DND-41 (cell line): ENCODE measurements at regions not wholly inside any gene's neighbourhood (a gene's known extent, or its start where the extent isn't known, plus 50 kb on each side); places are given as distances from the start of the nearest gene placed in this dataset.

Experiments
- ATAC-seq: fragments of 200-7000 bp; cut with Tn5 transposase; 3 replicates; pipeline ENCODE4 v1.9.1; 2021; ENCODE audit warnings: low read depth; ENCODE audit not compliant: insufficient read depth
- DNase-seq: peaks from one replicate; pipeline ENCODE4 v3.0.0-alpha.2; 2020
- H2AFZ ChIP-seq: 2 replicates; pipeline ENCODE4 v1.6.0; 2012; ENCODE audit warnings: low read depth, low read length
- H3K27ac ChIP-seq: 2 replicates; pipeline ENCODE4 v1.5.1; 2012; ENCODE audit warnings: low read length, inconsistent platforms
- H3K27me3 ChIP-seq: fragments of 200-600 bp; sonication (generic); 2 replicates; pipeline ENCODE4 v1.6.0; 2012; ENCODE audit warnings: low read length, mild to moderate bottlenecking, inconsistent platforms; ENCODE audit not compliant: insufficient read depth, poor library complexity
- H3K36me3 ChIP-seq: 2 replicates; pipeline ENCODE4 v1.5.1; 2012; ENCODE audit warnings: low read length, inconsistent platforms; ENCODE audit not compliant: insufficient read depth
- H3K4me1 ChIP-seq: 2 replicates; pipeline ENCODE4 v1.5.1; 2012; ENCODE audit warnings: mild to moderate bottlenecking, low read length; ENCODE audit not compliant: insufficient read depth
- H3K4me2 ChIP-seq: 2 replicates; pipeline ENCODE4 v1.6.0; 2012; ENCODE audit warnings: mild to moderate bottlenecking, moderate library complexity, low read length, inconsistent platforms; ENCODE audit not compliant: insufficient read depth
- H3K4me3 ChIP-seq, 2 experiments: fragments of 200-600 bp in 1 of 2; shearing (Covaris generic) in 1 of 2; 2 replicates each; pipeline ENCODE4 v1.5.1; 2012 to 2016; ENCODE audit warnings: inconsistent platforms in 2 of 2, low read length in 2 of 2, mild to moderate bottlenecking in 2 of 2, low read depth in 1 of 2, moderate library complexity in 1 of 2
- H3K79me2 ChIP-seq: 2 replicates; pipeline ENCODE4 v1.6.0; 2012; ENCODE audit warnings: low read length, inconsistent platforms; ENCODE audit not compliant: insufficient read depth
- H3K9ac ChIP-seq: 2 replicates; pipeline ENCODE4 v1.6.0; 2012; ENCODE audit warnings: low read depth, mild to moderate bottlenecking, inconsistent platforms, low read length, moderate library complexity
- H3K9me3 ChIP-seq: 2 replicates; pipeline ENCODE4 v1.5.1; 2012; ENCODE audit warnings: low read length, moderate library complexity, mild to moderate bottlenecking, inconsistent platforms; ENCODE audit not compliant: insufficient read depth, severe bottlenecking
- H4K20me1 ChIP-seq: 2 replicates; pipeline ENCODE4 v1.6.0; 2012; ENCODE audit warnings: low read length; ENCODE audit not compliant: insufficient read depth
- EZH2 ChIP-seq: IDR thresholded peaks from 3 replicates; pipeline ENCODE4 v1.6.1; 2012; ENCODE audit warnings: borderline replicate concordance, low read depth, mild to moderate bottlenecking, moderate library complexity, low read length, inconsistent platforms; ENCODE audit not compliant: severe bottlenecking
- TF ChIP-seq, protein P1 (sequence below): IDR thresholded peaks from 2 replicates; pipeline ENCODE4 v1.5.1; 2012; ENCODE audit warnings: borderline replicate concordance, low read length, moderate library complexity, mild to moderate bottlenecking; ENCODE audit not compliant: poor library complexity, severe bottlenecking; ENCODE audit errors: extremely low read depth

DNA sequence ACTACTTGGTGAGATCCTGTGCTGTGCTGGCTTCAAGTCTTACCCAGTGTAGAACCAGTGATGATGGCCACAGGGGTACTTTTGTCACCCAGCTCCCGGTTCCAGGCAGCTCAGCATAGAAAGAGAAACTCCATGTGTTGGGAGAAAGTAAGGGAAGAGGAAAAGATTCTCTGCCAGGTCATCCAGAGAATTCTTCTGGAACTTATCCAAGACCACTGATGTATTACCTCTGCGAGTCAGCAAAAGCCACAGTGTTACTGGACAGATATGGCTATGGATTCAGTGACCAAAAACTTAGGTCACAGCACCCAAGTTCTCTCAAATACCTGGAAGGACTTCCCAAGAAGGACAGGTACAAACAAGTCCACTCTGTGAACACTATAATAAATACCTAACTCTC lies 399.5 kb upstream of the MIR17HG start:
- ATAC-seq (no peak), DNase-seq (no peak)
- no peaks in the 10 kb centered on the region for H3K36me3 ChIP-seq
- TF ChIP-seq, protein P1, sequence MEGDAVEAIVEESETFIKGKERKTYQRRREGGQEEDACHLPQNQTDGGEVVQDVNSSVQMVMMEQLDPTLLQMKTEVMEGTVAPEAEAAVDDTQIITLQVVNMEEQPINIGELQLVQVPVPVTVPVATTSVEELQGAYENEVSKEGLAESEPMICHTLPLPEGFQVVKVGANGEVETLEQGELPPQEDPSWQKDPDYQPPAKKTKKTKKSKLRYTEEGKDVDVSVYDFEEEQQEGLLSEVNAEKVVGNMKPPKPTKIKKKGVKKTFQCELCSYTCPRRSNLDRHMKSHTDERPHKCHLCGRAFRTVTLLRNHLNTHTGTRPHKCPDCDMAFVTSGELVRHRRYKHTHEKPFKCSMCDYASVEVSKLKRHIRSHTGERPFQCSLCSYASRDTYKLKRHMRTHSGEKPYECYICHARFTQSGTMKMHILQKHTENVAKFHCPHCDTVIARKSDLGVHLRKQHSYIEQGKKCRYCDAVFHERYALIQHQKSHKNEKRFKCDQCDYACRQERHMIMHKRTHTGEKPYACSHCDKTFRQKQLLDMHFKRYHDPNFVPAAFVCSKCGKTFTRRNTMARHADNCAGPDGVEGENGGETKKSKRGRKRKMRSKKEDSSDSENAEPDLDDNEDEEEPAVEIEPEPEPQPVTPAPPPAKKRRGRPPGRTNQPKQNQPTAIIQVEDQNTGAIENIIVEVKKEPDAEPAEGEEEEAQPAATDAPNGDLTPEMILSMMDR, result no peak
- TF ChIP-seq EZH2, result no peak
- H3K27ac ChIP-seq, result no peak overlapping the region
- H2AFZ ChIP-seq, result no peak overlapping the region
- no peaks in the 10 kb centered on the region for H3K4me1 ChIP-seq
- no peaks in the 10 kb centered on the region for H3K79me2 ChIP-seq
- H3K27me3 ChIP-seq, result no peaks in the 10 kb centered on the region
- H3K4me2 ChIP-seq, result no peak overlapping the region
- no peaks in the 10 kb centered on the region for H4K20me1 ChIP-seq
- no peak overlapping the region for H3K9ac ChIP-seq
- no peaks in the 10 kb centered on the region for H3K9me3 ChIP-seq
- no peak overlapping the region for H3K4me3 ChIP-seq

DNA sequence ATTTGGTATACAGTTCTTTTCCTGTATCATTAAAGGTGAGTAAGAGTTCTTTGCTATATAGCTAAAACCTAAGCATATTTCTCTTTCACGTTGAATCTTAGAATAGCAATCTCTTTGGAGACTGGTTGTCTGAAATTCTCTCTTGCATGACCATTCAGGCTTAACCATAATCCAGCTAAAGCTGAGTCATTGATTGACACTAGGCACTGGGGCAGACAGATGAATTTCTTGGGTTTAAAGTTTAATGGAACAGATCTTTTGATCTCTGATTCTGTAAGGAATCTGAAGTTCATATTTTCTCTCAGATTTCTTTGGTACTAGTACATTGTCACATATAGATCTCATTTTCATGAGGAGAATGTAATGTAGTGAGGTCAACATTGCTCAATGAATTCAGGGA lies 397.3 kb upstream of the MIR17HG start:
- Histone ChIP-seq H3K9ac (no peak overlapping the region), H3K79me2 (no peaks in the 10 kb centered on the region), H3K27ac (no peak overlapping the region), H2AFZ (no peak overlapping the region), H3K4me3 (no peak overlapping the region), H3K27me3 (no peaks in the 10 kb centered on the region), H3K4me1 (no peaks in the 10 kb centered on the region), H3K36me3 (no peaks in the 10 kb centered on the region), H3K9me3 (no peaks in the 10 kb centered on the region), H4K20me1 (no peaks in the 10 kb centered on the region), H3K4me2 (no peak overlapping the region)
- DNase-seq, result no peak
- ATAC-seq, result no peak
- no peak for TF ChIP-seq EZH2
- TF ChIP-seq, protein P1, result no peak

DNA sequence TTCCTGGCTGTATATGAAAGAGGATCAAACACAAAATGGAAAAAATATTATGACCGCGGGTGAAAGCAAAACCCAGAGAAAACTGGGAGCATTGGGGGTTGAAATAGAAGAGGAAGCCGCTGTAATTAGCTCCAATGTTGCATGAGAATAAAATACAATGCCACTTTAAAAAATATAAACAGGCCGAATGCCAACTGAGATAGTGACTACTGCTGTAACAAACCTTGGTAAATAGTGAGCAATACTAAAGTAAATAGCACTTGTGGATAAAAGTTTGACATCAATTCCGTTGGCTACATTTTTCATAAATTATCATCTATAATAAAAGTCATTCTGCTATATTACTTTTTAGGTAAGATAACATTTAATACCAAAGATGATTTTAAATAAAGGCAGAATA lies 395.8 kb upstream of the MIR17HG start:
- H3K9me3 ChIP-seq, result no peaks in the 10 kb centered on the region
- H4K20me1 ChIP-seq, result no peaks in the 10 kb centered on the region

More for the DNA sequence above, 395.8 kb upstream of the MIR17HG start:
- no peak overlapping the region for H3K27ac ChIP-seq
- no peak for DNase-seq
- TF ChIP-seq, protein P1, result no peak
- no peak for TF ChIP-seq EZH2
- no peak for ATAC-seq
- no peak overlapping the region for H2AFZ ChIP-seq
- H3K4me1 ChIP-seq, result no peaks in the 10 kb centered on the region
- H3K4me2 ChIP-seq, result no peak overlapping the region
- no peaks in the 10 kb centered on the region for H3K36me3 ChIP-seq
- H3K79me2 ChIP-seq, result no peaks in the 10 kb centered on the region
- H3K27me3 ChIP-seq, result no peaks in the 10 kb centered on the region
- H3K9ac ChIP-seq, result no peak overlapping the region
- H3K4me3 ChIP-seq, result no peak overlapping the region
